ENCODE measurements at regions not wholly inside any gene's neighbourhood (a gene's known extent, or its start where the extent isn't known, plus 50 kb on each side); places are given as distances from the start of the nearest gene placed in this dataset.

GRCh38 chr22:23400286-23400981 is 179.7 kb downstream of the IGLL1 start:
- H3K4me2 ChIP-seq (ENCODE audit: insufficient read depth, insufficient read length, low read length) = no peak overlapping the region
- no peak overlapping the region for H2BK120ac ChIP-seq (ENCODE audit: low read depth, low read length, poor library complexity, severe bottlenecking)
- no peak overlapping the region for H2AK5ac ChIP-seq (ENCODE audit: insufficient read length, low read length)
- no peak overlapping the region for H2AFZ ChIP-seq (ENCODE audit: low read length)
- H3T11ph ChIP-seq (ENCODE audit: low read length) = no peak overlapping the region
- H3K4me3 Mint-ChIP-seq = no peak overlapping the region
- no peak overlapping the region for H3K4ac ChIP-seq (ENCODE audit: low read depth, low read length)
- H3K23me2 ChIP-seq (ENCODE audit: insufficient read length, low read depth, low read length, poor library complexity, severe bottlenecking) = peaks cover 8% of the 10 kb centered on the region
- no peaks in the 10 kb centered on the region for H3K79me1 ChIP-seq (ENCODE audit: insufficient read depth, low read depth, low read length, poor library complexity, severe bottlenecking)
- no peak overlapping the region for H2BK20ac ChIP-seq (ENCODE audit: low read depth, low read length, poor library complexity, severe bottlenecking)
- no peak overlapping the region for H3K56ac ChIP-seq (ENCODE audit: insufficient read length, low read depth, low read length)
- no peak overlapping the region for H3K9ac ChIP-seq (ENCODE audit: extremely low read depth, insufficient read length, low read length)
- H3K9me3 Mint-ChIP-seq = no peaks in the 10 kb centered on the region
- no peak overlapping the region for H3K18ac ChIP-seq (ENCODE audit: insufficient read length, low read depth, low read length)
- no CpG with 5 or more reads among the region's 23 CpGs for WGBS (ENCODE audit: extremely low coverage, insufficient read length, low lambda C conversion rate)
- no peak overlapping the region for H2BK12ac ChIP-seq (ENCODE audit: insufficient read length, low read depth, low read length)
- no peaks in the 10 kb centered on the region for H3K36me3 Mint-ChIP-seq (ENCODE audit: insufficient read depth in 1 of 3, low read depth in 3 of 3)
- H4K20me1 ChIP-seq (ENCODE audit: control insufficient read depth, insufficient read depth, insufficient read length) = no peaks in the 10 kb centered on the region
- peaks cover 17% of the 10 kb centered on the region for H3K27me3 Mint-ChIP-seq (ENCODE audit: low read depth)
- no peak for DNase-seq
- no peak overlapping the region for H3K23ac ChIP-seq (ENCODE audit: insufficient read length, low read depth, low read length)
- no peak overlapping the region for H3K27ac Mint-ChIP-seq
- H3K4me1 Mint-ChIP-seq = peaks cover 3 to 11% of the 10 kb centered on the region in 2 experiments
- no peak overlapping the region for H2BK5ac ChIP-seq (ENCODE audit: insufficient read length, low read length)
- no peaks in the 10 kb centered on the region for H3K9me3 ChIP-seq (ENCODE audit: control insufficient read depth, low read depth, low read length)
- H4K8ac ChIP-seq (replicated peaks; ENCODE audit: insufficient read length, low read depth, low read length) = no peak overlapping the region
- H3K4me1 ChIP-seq (ENCODE audit: insufficient read depth, low read length) = no peaks in the 10 kb centered on the region
- no peak overlapping the region for H4K5ac ChIP-seq (ENCODE audit: insufficient read length, low read depth, low read length)
- no peak overlapping the region for H3K27ac ChIP-seq (ENCODE audit: insufficient read length, low read depth, low read length)
- no peaks in the 10 kb centered on the region for H3K27me3 ChIP-seq (ENCODE audit: insufficient read depth, low read length)
- H3K14ac ChIP-seq (ENCODE audit: insufficient read depth, low read length) = no peak overlapping the region
- H4K91ac ChIP-seq (ENCODE audit: insufficient read length, low read depth, low read length) = no peak overlapping the region
- TF ChIP-seq, protein P1, sequence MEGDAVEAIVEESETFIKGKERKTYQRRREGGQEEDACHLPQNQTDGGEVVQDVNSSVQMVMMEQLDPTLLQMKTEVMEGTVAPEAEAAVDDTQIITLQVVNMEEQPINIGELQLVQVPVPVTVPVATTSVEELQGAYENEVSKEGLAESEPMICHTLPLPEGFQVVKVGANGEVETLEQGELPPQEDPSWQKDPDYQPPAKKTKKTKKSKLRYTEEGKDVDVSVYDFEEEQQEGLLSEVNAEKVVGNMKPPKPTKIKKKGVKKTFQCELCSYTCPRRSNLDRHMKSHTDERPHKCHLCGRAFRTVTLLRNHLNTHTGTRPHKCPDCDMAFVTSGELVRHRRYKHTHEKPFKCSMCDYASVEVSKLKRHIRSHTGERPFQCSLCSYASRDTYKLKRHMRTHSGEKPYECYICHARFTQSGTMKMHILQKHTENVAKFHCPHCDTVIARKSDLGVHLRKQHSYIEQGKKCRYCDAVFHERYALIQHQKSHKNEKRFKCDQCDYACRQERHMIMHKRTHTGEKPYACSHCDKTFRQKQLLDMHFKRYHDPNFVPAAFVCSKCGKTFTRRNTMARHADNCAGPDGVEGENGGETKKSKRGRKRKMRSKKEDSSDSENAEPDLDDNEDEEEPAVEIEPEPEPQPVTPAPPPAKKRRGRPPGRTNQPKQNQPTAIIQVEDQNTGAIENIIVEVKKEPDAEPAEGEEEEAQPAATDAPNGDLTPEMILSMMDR (conservative IDR thresholded peaks at IDR 0.05) = no peak
- no peaks in the 10 kb centered on the region for H3K79me2 ChIP-seq (ENCODE audit: insufficient read depth, low read length)
- H2BK15ac ChIP-seq (ENCODE audit: low read depth, low read length) = no peak overlapping the region

Data from H9 (cell line).